HG03571 (cell line): ENCODE measurements at regions not wholly inside any gene's neighbourhood (a gene's known extent, or its start where the extent isn't known, plus 50 kb on each side); places are given as distances from the start of the nearest gene placed in this dataset.

Experiments used
- ATAC-seq: cut with Tn5 transposase; IDR thresholded peaks from one replicate; pipeline ENCODE4 v1.9.1; 2021; ENCODE audit not compliant: unreplicated experiment

GRCh38 chr10:129165076-129165720 is 301.8 kb upstream of the MGMT start:
- ATAC-seq = no peak

GRCh38 chr10:129165770-129166169 is 301.3 kb upstream of the MGMT start:
- ATAC-seq = no peak

GRCh38 chr10:129168660-129169059 is 298.4 kb upstream of the MGMT start:
- no peak for ATAC-seq

GRCh38 chr10:129169115-129169514 is 297.9 kb upstream of the MGMT start:
- ATAC-seq = no peak

DNA sequence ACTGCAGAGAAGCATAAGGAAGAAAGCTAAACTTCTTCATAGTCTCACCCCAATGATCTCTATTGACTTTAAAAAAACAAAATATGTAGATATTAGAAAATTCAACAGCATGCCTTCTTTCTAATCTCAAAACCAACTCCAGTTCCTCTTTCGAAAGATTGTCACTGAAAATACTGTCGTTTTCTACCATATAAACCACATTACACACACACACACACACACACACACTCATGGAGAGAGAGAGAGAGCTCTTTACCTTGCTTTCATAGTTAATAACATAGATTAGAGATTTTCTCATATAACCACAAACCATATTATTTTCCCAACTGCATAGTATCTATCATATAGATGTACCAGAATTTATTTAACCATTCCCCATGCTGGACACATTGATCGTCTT is 296.2 kb upstream of the MGMT start:
- ATAC-seq = no peak

DNA sequence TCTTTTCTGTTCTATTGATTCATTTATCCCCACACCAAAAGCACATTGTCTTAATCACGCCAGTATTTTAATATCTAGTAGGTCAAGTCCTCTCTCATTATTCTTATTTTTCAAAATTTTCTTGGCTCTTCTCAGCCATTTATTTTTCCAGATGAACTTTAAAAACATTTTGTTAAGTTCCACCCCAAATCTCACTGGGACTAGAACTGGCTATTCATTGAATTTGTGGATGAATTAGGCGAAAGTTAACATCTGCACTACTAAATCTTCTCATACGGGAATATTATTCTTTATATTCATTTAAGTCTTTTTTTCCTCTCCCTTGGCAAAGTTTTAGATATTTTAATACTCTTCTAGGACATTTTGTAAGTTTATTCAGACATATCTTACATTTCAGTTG is 295.2 kb upstream of the MGMT start:
- no peak for ATAC-seq

DNA sequence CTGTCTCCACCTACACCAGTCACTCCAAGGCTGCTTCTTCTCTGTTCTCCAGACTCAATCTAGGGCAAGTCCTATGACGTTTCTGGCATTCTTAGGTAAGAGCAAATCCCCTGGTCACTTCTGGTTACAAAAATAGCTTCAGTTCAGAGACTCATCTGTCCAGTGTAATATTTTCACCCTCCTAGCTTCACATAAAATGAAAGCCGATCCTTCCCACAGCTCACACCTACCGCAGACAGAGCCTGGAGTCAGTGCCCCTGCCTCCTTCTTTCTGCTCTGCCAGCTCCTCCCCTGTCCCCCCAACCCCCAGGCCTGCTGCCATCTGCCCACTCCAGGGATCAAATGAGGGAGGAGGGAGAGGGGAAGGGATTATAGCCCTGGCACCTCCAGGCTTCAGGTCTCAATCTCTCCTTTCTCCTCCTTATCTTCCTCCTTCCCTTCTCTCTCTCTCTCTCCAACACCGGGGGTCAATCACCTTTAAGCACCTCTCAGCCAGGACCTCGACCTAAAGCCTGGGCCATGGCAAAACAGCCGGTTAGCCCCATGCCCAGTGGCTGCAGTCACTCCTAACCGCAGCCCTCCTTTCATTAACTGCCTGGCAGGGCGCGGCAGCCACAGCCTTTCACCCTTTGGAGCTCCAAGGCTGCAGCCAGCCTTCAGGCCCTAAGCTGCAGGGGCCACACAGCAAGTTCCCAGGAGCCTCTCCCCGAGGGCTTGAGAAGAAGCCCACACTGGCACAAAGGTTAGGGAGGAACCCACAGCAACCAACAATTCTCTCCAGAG is 292.6 kb upstream of the MGMT start:
- ATAC-seq = no peak

GRCh38 chr10:129179245-129179971 is 287.6 kb upstream of the MGMT start:
- ATAC-seq = no peak

DNA sequence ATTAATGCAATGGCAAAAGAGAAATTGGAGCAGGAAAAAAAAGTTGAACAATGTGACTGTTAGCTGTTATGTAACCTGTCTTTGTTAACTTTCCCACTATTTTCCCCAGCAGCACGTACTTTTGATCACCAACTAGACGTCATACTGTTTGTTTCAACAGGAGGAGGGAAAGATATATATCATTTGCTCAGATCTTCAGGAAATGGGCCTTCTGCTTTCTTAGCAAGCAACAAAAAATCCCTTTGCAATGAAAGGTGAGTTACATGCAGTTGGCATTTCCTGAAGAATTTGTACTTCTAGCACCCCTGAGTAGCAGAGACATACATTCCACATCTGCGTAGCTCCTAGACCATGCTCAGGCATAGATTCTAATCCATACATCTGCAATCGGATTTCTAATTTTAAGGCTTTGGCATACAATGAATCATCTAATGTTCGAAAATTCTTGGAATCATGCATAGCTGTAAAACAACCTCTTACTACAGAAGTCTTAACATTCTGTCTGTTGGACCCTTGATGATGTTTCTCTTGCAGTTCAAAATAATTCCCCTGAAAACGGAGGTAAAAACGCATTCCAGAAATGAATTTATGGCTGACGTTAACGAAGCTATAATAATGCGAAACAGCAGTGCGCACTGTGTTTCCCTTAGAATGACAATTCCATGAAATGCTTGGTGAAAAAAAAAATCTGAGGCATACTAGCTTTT is 286.9 kb upstream of the MGMT start:
- ATAC-seq = no peak

- ATAC-seq = no peak
Measured at GRCh38 chr10:129184196-129184595, 282.8 kb upstream of the MGMT start.

- ATAC-seq = no peak
Measured at GRCh38 chr10:129187331-129187730, 279.7 kb upstream of the MGMT start.

- no peak for ATAC-seq
Measured at GRCh38 chr10:129191797-129192196, 275.2 kb upstream of the MGMT start.

DNA sequence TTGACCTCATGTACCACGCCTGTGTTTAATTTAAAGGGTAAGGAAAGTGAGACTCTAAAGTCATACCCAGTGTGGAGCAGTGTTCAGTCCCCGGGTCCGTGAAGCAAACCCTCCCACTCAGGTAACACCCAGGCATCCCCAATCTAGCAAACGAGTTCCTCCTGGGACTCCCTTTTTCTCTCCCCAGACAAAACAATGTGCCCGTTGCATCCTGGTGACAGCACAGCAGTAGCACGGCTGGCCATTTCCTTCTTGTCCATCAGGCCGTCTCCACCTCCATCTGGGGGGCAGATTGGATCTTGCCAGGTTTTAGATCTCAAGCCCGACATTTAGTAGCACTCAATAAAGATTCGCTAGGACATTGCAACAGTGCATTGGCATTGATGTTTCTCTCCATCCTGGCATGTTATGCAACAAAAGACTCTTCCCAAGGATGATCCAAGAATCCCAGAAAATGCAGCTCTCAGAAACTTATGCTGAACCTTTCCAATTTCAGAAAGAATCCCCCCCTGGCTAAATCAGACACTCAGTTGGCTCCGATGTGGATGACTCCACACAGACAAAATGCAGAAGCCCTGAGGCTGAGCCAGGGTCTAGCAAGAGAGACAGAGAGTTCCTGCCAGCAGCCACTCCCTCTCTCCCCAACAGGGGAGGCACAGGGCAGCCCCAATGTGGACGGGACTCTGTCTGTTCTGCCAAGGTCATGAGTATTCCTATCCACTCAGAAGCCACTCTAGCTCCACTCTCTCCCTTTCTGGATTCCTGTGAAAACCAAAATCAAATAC is 274.5 kb upstream of the MGMT start:
- no peak for ATAC-seq

DNA sequence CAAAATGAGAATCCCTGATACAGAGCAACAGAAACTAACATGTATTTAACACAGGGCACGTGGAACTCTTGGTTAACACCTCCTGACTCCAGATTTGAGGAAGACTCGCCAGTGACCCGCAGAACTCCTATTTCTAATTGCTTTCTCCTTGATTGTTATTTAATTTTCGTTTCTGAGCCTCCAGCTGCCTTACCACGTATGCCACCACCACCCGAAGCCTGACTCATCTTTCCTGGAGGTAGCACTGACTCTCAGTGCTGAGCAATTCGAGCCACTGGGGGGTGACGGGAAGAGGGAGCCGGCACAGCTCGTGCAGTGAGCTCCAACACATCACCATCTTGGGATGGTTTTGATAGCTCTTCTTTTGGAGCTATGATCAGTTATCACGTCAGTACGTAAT is 273.9 kb upstream of the MGMT start:
- ATAC-seq = no peak

GRCh38 chr10:129194181-129194870 is 272.7 kb upstream of the MGMT start:
- no peak for ATAC-seq

- no peak for ATAC-seq
Measured at GRCh38 chr10:129199826-129200225, 267.2 kb upstream of the MGMT start.

- ATAC-seq = no peak
Measured at GRCh38 chr10:129203819-129204218, 263.2 kb upstream of the MGMT start.

- ATAC-seq = no peak
Measured at GRCh38 chr10:129207297-129207696, 259.7 kb upstream of the MGMT start.

DNA sequence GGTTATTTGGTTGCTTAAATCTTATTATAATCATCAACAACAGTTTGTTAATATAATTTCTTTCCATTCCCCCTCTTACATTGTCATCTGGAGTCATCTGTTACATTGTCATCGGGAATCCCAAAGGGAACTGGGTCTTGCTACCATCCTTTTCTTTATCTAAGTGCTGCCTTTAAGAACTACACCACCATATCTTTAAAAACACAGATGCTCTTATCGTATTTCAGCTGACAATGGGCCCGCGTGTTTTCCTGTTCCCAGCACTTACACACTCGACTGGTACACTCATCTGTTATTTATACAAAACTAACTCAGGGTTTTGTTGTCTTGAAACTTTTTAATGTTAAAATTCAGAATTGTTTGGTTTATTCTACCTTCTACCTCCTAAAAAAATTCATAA is 256.2 kb upstream of the MGMT start:
- no peak for ATAC-seq

DNA sequence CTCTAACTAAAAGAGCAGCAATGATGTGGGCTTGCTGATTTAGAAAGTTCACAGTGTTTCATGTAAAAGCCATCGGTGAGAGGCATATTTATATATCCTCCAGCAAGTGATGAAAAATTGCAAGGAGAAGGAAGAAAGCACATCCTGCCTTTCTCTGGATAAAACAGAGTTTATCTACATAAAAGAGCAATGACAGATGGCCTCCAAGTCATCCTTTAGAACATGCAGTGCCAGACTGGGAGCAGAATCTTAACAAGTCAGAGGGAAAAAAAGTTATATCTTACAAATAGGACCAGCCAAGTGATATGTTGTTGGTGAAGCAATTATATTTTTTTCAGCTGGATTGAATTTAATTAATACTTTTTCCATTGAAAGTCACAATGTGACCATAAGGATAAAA is 253.8 kb upstream of the MGMT start:
- ATAC-seq = no peak
